ENCODE measurements at regions not wholly inside any gene's neighbourhood (a gene's known extent, or its start where the extent isn't known, plus 50 kb on each side); places are given as distances from the start of the nearest gene placed in this dataset.

DNA sequence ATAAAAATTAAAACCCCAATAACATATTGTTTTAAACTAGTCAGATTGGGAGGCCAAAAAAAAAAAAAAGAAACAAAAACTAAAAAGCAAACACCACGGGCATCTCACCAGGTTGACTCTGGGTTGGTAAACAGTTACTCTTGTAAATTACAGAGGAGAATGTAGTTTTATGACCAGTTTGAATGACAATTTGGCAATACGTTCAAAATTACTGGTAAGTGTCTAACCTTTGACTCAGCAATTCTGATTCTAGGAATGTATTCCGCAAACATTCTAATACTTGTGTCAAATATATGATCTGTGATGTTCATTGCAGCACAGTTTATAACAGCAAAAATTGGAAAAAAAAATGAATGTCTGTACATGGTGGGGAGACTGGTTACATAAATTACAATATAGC is 1376.0 kb downstream of the TBC1D22A start:
- TF ChIP-seq, protein P1, sequence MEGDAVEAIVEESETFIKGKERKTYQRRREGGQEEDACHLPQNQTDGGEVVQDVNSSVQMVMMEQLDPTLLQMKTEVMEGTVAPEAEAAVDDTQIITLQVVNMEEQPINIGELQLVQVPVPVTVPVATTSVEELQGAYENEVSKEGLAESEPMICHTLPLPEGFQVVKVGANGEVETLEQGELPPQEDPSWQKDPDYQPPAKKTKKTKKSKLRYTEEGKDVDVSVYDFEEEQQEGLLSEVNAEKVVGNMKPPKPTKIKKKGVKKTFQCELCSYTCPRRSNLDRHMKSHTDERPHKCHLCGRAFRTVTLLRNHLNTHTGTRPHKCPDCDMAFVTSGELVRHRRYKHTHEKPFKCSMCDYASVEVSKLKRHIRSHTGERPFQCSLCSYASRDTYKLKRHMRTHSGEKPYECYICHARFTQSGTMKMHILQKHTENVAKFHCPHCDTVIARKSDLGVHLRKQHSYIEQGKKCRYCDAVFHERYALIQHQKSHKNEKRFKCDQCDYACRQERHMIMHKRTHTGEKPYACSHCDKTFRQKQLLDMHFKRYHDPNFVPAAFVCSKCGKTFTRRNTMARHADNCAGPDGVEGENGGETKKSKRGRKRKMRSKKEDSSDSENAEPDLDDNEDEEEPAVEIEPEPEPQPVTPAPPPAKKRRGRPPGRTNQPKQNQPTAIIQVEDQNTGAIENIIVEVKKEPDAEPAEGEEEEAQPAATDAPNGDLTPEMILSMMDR (IDR thresholded peaks at IDR 0.05; ENCODE audit: insufficient read depth, low read length): no peak
- no peak for TF ChIP-seq GABPA (IDR thresholded peaks at IDR 0.05; ENCODE audit: low read depth)
- TF ChIP-seq POLR2AphosphoS5 (IDR thresholded peaks at IDR 0.05; ENCODE audit: low read depth): no peak
- TF ChIP-seq SPI1 (IDR thresholded peaks at IDR 0.05; ENCODE audit: borderline replicate concordance, low read depth): no peak

Data from HL-60 (cell line).